ENCODE measurements at regions not wholly inside any gene's neighbourhood (a gene's known extent, or its start where the extent isn't known, plus 50 kb on each side); places are given as distances from the start of the nearest gene placed in this dataset.

DNA sequence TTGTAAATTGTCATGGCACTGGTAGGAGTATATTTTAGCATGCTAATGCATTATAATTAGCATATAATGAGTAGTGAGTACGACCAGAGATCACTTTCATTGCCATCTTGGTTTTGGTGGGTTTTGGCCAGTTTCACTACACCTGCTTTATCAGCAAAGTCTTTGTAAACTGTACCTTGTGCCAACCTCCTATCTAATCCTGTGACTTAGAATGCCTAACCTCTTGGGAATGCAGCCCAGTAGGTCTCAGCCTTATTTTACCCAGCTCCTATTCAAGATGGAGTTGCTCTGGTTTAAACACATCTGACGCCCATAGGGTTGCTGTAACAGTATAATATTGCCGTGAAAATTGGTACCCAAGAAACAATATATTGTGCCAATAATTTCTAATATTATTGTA lies 159.4 kb downstream of the MAGEB5 start:
- DNase-seq (ENCODE audit: low read depth) = no peak

DNA sequence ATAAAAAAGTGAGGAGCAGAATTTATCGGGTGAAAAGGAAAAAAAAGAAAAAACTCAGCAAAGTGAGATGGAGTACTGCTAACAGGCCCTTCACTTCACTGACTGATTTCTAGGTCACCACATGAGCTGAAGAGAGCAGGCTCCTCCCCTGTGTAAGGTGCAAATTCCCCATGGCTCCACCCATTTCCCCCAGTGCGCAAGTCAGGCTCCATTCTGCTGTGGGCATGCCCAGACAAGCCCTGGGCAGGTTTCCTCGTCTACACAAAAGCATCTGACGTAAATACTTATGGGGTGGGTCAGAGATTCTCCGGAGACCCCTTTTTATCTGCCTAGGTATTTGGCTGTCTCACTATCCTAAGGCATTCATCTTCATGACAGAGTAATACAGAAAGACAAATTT lies 157.9 kb downstream of the MAGEB5 start:
- DNase-seq (ENCODE audit: low read depth) = no peak

DNA sequence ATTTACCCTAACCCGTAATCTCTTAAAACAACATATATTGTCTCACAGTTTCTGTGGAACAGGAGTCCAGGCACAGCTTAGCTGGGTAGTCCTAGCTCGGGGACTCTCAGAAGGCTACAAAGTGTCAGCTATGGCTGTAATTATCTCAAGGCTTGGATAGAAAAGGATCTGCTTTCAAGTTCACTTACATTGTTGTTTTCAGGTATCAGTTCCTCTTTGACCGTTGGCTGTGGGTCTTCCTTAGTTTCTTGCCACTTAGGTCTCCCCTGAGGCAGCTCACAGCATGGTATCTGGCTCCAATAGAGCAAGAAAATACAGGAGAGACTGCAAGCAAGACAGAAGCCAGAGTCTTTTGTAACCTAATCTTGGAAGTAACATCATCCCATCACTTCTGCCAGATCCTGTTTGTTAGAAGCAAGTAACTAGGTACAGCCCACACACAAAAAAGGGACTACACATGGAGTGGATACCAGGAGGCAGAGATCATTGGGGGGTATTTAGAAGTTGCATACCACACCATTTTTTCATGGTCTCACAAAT lies 137.0 kb downstream of the MAGEB5 start:
- no peak for DNase-seq (ENCODE audit: low read depth)

DNA sequence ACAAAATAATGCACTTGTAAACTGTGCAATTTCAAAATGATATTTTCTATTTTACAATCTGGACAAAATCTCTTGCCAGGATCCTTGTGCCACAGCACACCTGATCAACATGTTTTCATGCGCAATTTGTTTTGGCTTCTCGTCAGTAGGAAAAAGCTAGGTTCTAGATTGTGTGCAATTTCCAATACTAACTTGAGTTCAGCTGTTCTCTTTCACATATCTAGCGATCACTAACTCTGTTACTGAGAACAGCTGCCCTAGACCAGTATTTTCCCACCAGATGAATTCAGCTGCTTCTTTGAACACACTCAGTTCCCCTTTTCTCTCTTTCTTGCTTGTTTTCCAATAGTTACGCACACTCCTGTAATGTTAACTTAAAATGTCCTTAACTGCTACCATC lies 131.2 kb downstream of the MAGEB5 start:
- DNase-seq (ENCODE audit: low read depth) = no peak

DNA sequence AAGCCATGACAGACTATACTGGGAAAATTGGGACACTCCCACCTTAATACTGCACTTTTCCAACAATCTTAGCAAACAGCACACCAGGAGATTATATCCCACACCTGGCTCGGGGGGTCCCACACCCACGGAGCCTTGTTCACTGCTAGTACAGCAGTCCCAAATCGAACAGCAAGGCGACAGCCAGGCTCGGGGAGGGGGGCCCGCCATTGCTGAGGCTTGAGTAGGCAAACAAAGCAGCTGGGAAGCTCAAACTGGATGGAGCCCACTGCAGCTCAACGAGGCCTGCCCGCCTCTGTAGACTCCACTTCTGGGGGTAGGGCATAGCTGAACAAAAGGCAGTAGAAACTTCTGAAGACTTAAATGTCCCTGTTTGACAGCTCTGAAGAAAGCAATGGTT lies 118.3 kb downstream of the MAGEB5 start:
- DNase-seq (ENCODE audit: low read depth) = no peak

DNA sequence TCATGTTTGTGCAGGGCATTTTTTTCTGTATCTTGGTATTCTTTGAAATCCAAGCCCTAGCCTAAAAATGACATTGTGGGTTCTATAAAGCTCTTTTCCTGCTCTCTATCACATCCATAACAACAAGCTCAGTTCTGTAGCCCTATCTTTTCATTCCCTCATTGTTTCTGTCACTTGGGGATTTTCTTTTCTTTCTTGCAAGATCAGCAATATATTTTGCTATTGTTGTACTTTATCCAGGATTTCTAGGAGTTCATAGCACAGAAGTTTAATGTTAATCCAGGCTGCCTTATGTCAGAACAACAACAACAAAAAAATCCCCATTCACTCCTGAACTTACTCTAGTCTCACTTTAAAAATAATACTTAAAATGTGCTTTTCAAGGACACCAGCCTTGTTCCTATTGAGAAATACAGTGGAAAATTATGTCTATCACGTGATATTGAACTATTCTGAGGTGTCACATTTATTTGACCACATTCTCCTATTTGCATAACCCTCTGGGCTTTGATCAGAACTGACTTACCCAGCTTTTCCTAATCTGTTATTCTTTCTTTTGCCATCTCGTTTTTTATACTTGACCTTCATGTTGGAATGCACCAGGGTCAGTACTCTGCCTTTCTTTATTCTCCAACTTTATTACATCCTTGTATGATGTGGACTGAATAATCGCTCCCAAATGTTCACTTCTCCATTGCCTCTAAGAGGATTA lies 112.8 kb downstream of the MAGEB5 start:
- no peak for DNase-seq (ENCODE audit: low read depth)

DNA sequence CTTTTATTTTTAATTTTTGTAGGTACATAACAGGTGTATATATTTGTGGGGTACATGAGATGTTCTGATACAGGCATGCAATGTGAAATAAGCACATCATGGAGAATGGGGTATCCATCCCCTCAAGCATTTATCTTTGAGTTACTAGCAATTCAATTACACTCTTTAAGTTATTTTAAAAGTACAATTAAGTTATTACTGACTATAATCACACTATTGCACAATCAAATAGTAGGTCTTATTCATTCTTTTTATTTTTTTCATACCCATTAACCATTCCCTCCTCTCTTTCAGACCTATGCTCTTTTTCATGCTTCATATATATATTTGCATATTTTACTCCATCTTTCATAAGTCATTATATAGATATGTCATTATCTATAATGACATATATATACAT lies 93.3 kb downstream of the MAGEB5 start:
- DNase-seq (ENCODE audit: low read depth) = no peak

DNA sequence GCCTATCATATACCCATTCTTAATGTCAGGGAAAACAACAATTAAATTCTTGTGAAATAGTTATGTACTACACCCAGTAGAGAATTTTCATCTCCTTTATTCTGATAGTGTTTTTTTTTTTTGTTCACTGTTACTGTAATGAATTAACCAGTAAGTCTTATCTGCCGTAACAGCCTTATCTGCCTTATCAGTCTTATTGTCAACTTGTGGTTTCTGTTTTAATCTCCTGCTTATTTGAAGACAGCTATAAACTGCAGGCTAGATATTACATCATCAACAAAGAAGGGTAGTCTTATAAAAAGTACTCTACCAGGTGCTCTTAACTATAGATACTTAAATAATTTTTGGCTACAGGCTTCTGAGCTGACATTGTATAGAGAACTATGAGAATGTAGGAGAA lies 79.5 kb downstream of the MAGEB5 start:
- DNase-seq (ENCODE audit: low read depth) = peak; percentile 15

DNA sequence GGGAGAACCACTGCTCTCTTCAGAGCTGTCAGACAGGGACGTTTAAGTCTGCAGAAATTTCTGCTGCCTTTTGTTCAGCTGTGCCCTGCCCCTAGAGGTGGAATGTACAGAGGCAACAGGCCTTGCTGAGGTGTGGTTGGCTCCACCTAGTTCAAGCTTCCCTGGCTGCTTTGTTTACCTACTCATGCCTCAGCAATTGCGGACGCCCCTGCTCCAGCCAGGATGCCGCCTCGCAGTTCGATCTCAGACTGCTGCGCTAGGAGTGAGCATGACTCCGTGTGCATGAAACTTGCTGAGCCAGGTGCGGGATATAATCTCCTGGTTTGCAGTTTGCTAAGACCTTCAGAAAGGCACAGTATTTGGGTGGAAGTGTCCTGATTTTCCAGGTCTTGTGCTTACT lies 70.9 kb downstream of the MAGEB5 start:
- DNase-seq (ENCODE audit: low read depth) = no peak

Data from iris pigment epithelial cell (primary cell).